Liver (tissue), 8 donors: ENCODE measurements at regions not wholly inside any gene's neighbourhood (a gene's known extent, or its start where the extent isn't known, plus 50 kb on each side); places are given as distances from the start of the nearest gene placed in this dataset.

ENCODE experiments used
- DNase-seq: peaks from one replicate; pipeline ENCODE4 v3.0.0-alpha.2; 2017; ENCODE audit warnings: low spot score
- H3K27ac ChIP-seq, 2 donors: one replicate each; pipeline ENCODE4 v1.7.0; 2013; ENCODE audit warnings: inconsistent platforms in 2 of 2, low read length in 2 of 2, control low read depth in 1 of 2, low read depth in 1 of 2, mild to moderate bottlenecking in 1 of 2
- H3K27me3 ChIP-seq, 4 donors: one replicate each; pipeline versions ENCODE4 v1.6.1 to v1.7.0; 2013; ENCODE audit warnings: low read length in 3 of 4, inconsistent platforms in 1 of 4, mild to moderate bottlenecking in 1 of 4, moderate library complexity in 1 of 4; ENCODE audit not compliant: control insufficient read depth in 4 of 4, insufficient read depth in 4 of 4
- H3K36me3 ChIP-seq, 4 donors: one replicate each; pipeline versions ENCODE4 v1.6.1 to v1.7.0; 2013; ENCODE audit warnings: low read length in 3 of 4, mild to moderate bottlenecking in 3 of 4, low read depth in 1 of 4, moderate library complexity in 1 of 4; ENCODE audit not compliant: control insufficient read depth in 4 of 4, insufficient read depth in 3 of 4
- H3K4me1 ChIP-seq, 4 donors: one replicate each; pipeline versions ENCODE4 v1.6.1 to v1.7.0; 2013; ENCODE audit warnings: low read length in 3 of 4, mild to moderate bottlenecking in 3 of 4, moderate library complexity in 1 of 4; ENCODE audit not compliant: control insufficient read depth in 4 of 4, insufficient read depth in 4 of 4
- H3K4me3 ChIP-seq, 3 donors: one replicate each; pipeline versions ENCODE4 v1.6.1 to v1.7.0; 2013; ENCODE audit warnings: low read length in 3 of 3, control low read depth in 1 of 3, low read depth in 1 of 3, mild to moderate bottlenecking in 1 of 3
- H3K9ac ChIP-seq, 2 donors: one replicate each; pipeline ENCODE4 v1.7.0; 2013; ENCODE audit warnings: low read length in 2 of 2, mild to moderate bottlenecking in 2 of 2, moderate library complexity in 2 of 2, control low read depth in 1 of 2, low read depth in 1 of 2
- H3K9me3 ChIP-seq, 4 donors: one replicate each; pipeline versions ENCODE4 v1.6.1 to v1.7.0; 2013; ENCODE audit warnings: low read length in 3 of 4; ENCODE audit not compliant: control insufficient read depth in 4 of 4
- EGR1 ChIP-seq, 2 donors: IDR thresholded peaks; 2 replicates each; pipeline ENCODE4 v1.6.1; 2016 to 2018; ENCODE audit warnings: antibody characterized with exemption in 2 of 2, low read depth in 2 of 2
- FOXA1 ChIP-seq: IDR thresholded peaks from 2 replicates; pipeline ENCODE4 v1.6.1; 2016; ENCODE audit warnings: antibody characterized with exemption
- GABPA ChIP-seq, 2 donors: IDR thresholded peaks in 1 of 2; conservative IDR thresholded peaks in 1 of 2; 2 replicates each; pipeline ENCODE4 v1.6.1; 2016; ENCODE audit warnings: antibody characterized with exemption in 2 of 2, mild to moderate bottlenecking in 1 of 2, moderate library complexity in 1 of 2
- HNF4A ChIP-seq, 2 donors: conservative IDR thresholded peaks; 2 replicates each; pipeline ENCODE4 v1.6.1; 2016; ENCODE audit warnings: antibody characterized with exemption in 2 of 2, mild to moderate bottlenecking in 2 of 2
- HNF4G ChIP-seq: IDR thresholded peaks from 2 replicates; pipeline ENCODE4 v1.6.1; 2016; ENCODE audit warnings: antibody characterized with exemption
- JUND ChIP-seq, 2 donors: IDR thresholded peaks; 2 replicates each; pipeline ENCODE4 v1.6.1; 2016; ENCODE audit warnings: antibody characterized with exemption in 2 of 2
- NR2F2 ChIP-seq: IDR thresholded peaks from 2 replicates; pipeline ENCODE4 v1.6.1; 2016; ENCODE audit warnings: antibody characterized with exemption
- REST ChIP-seq: IDR thresholded peaks from 2 replicates; pipeline ENCODE4 v1.6.1; 2016; ENCODE audit warnings: antibody characterized with exemption, mild to moderate bottlenecking
- SP1 ChIP-seq: IDR thresholded peaks from 2 replicates; pipeline ENCODE4 v1.6.1; 2018; ENCODE audit warnings: antibody characterized with exemption, mild to moderate bottlenecking
- TAF1 ChIP-seq: conservative IDR thresholded peaks from 2 replicates; pipeline ENCODE4 v1.6.1; 2016; ENCODE audit warnings: antibody characterized with exemption, mild to moderate bottlenecking
- YY1 ChIP-seq: IDR thresholded peaks from 2 replicates; pipeline ENCODE4 v1.6.1; 2016; ENCODE audit warnings: antibody characterized with exemption, mild to moderate bottlenecking
- ZBTB33 ChIP-seq: IDR thresholded peaks from 2 replicates; pipeline ENCODE4 v1.6.1; 2016; ENCODE audit warnings: antibody characterized with exemption
- WGBS: extraction: QIAGEN DNeasy Blood & Tissue Kit; methylation state at CpG from one replicate; pipeline ENCODE4 v1.1.7; 2013; 5-methylcytosine and 5-hydroxymethylcytosine counted together
- TF ChIP-seq, protein P1 (sequence below): fragments of 150-350 bp; IDR thresholded peaks from 2 replicates; pipeline ENCODE4 v1.5.1; 2017; ENCODE audit warnings: improper control_type of control experiment, low read depth, low read length; ENCODE audit not compliant: missing input control
- TF ChIP-seq, protein P2 (sequence below): IDR thresholded peaks from 2 replicates; pipeline ENCODE4 v1.6.1; 2016; ENCODE audit warnings: antibody characterized with exemption
- donor health status: healthy.
- donor health status: healthy.
- donor health status: healthy.
- donor health status: healthy.
- donor health status: healthy.

GRCh38 chr18:75496151-75496550, 68.6 kb upstream of the SMIM21 start (continued):
- no peak for TF ChIP-seq TAF1
- TF ChIP-seq GABPA (IDR thresholded peaks at IDR 0.05 in 1 of 2, conservative IDR thresholded peaks at IDR 0.05 in 1 of 2): no peak
- TF ChIP-seq FOXA1: no peak

- no peak for DNase-seq
- H3K27ac ChIP-seq: no peak overlapping the region
These were observed 65.3 kb upstream of the SMIM21 start for GRCh38 chr18:75492852-75493251.

More at GRCh38 chr18:75492852-75493251, 65.3 kb upstream of the SMIM21 start:
- no peak for TF ChIP-seq JUND (IDR thresholded peaks at IDR 0.05)
- TF ChIP-seq, protein P1, sequence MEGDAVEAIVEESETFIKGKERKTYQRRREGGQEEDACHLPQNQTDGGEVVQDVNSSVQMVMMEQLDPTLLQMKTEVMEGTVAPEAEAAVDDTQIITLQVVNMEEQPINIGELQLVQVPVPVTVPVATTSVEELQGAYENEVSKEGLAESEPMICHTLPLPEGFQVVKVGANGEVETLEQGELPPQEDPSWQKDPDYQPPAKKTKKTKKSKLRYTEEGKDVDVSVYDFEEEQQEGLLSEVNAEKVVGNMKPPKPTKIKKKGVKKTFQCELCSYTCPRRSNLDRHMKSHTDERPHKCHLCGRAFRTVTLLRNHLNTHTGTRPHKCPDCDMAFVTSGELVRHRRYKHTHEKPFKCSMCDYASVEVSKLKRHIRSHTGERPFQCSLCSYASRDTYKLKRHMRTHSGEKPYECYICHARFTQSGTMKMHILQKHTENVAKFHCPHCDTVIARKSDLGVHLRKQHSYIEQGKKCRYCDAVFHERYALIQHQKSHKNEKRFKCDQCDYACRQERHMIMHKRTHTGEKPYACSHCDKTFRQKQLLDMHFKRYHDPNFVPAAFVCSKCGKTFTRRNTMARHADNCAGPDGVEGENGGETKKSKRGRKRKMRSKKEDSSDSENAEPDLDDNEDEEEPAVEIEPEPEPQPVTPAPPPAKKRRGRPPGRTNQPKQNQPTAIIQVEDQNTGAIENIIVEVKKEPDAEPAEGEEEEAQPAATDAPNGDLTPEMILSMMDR: no peak
- no peak for TF ChIP-seq GABPA (IDR thresholded peaks at IDR 0.05 in 1 of 2, conservative IDR thresholded peaks at IDR 0.05 in 1 of 2)
- TF ChIP-seq, protein P2, sequence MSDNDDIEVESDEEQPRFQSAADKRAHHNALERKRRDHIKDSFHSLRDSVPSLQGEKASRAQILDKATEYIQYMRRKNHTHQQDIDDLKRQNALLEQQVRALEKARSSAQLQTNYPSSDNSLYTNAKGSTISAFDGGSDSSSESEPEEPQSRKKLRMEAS: no peak
- TF ChIP-seq NR2F2: no peak
- TF ChIP-seq YY1: no peak
- TF ChIP-seq HNF4A (conservative IDR thresholded peaks at IDR 0.05): no peak
- no peak for TF ChIP-seq REST
- TF ChIP-seq ZBTB33: no peak
- no peak for TF ChIP-seq FOXA1
- TF ChIP-seq HNF4G: no peak
- no peak for TF ChIP-seq SP1
- TF ChIP-seq EGR1 (IDR thresholded peaks at IDR 0.05; ENCODE audit: low read depth in 2 of 2): no peak
- 74% methylated on average over 2 of the region's 2 CpGs for WGBS
- Histone ChIP-seq H3K36me3 (no peaks in the 10 kb centered on the region), H3K4me3 (no peak overlapping the region), H3K27me3 (peaks cover 0 to 4% (median under 1%) of the 10 kb centered on the region in 4 donors), H3K4me1 (no peaks in the 10 kb centered on the region), H3K9ac (no peak overlapping the region), H3K9me3 (no peaks in the 10 kb centered on the region)
